ENCODE measurements at regions not wholly inside any gene's neighbourhood (a gene's known extent, or its start where the extent isn't known, plus 50 kb on each side); places are given as distances from the start of the nearest gene placed in this dataset.

GRCh38 chr2:120503793-120504571 is 158.0 kb downstream of the INHBB start:
- intact Hi-C loops (cut with micrococcal nuclease): no loop called here
- no peak for DNase-seq

GRCh38 chr2:120504936-120505705 is 159.2 kb downstream of the INHBB start:
- Mint-ChIP-seq H3K4me1 (no peaks in the 10 kb centered on the region), H3K27me3 (no peaks in the 10 kb centered on the region), H3K9me3 (no peaks in the 10 kb centered on the region), H3K27ac (no peak overlapping the region), H3K36me3 (ENCODE audit: low read depth) (no peaks in the 10 kb centered on the region), H3K4me3 (no peak overlapping the region)
- intact Hi-C loops (cut with micrococcal nuclease): no loop called here
- ChIA-PET CTCF (no interaction called here), POLR2A (no interaction called here)
- DNase-seq (no peak), ATAC-seq (ENCODE audit: low read depth) (no peak)
- no peak for TF ChIP-seq CTCF (IDR thresholded peaks at IDR 0.05)

More at GRCh38 chr2:120503793-120504571, 158.0 kb downstream of the INHBB start:
- TF ChIP-seq CTCF (IDR thresholded peaks at IDR 0.05): no peak
- POLR2A ChIA-PET: no interaction called here
- Mint-ChIP-seq H3K27me3 (peaks cover 3% of the 10 kb centered on the region), H3K27ac (no peak overlapping the region), H3K36me3 (ENCODE audit: low read depth) (no peaks in the 10 kb centered on the region), H3K4me1 (no peaks in the 10 kb centered on the region), H3K4me3 (no peak overlapping the region), H3K9me3 (no peaks in the 10 kb centered on the region)
- CTCF ChIA-PET: no interaction called here
- ATAC-seq (ENCODE audit: low read depth): no peak

DNA sequence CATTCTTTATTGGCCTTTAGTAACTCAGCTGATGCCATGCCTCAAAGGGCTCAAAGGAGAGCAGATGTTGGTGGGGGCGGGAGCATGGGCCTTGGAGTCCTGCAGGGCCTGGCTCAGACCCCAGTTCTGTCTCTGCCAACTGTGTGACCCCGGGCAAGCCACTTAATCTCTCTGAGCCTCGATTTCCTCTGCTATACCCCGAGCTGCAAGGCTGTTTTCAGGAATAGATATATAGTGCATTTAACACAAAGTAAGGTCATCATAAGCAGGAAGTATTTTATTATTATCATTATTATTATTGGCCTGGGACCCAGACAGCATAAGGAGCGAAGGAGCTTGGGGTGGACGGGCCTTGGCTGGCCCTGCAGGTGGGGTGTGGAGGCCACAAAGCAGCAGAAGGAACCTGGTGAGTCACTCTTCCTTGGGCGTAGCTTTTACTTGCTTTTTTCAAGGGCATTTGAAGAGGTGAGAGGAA is 162.7 kb downstream of the INHBB start:
- Mint-ChIP-seq H3K4me3 (no peak overlapping the region), H3K27me3 (no peaks in the 10 kb centered on the region), H3K4me1 (no peaks in the 10 kb centered on the region), H3K36me3 (ENCODE audit: low read depth) (no peaks in the 10 kb centered on the region), H3K27ac (no peak overlapping the region), H3K9me3 (no peaks in the 10 kb centered on the region)
- ChIA-PET POLR2A (no interaction called here), CTCF (no interaction called here)
- intact Hi-C loops (cut with micrococcal nuclease): no loop called here
- DNase-seq (no peak), ATAC-seq (ENCODE audit: low read depth) (no peak)
- no peak for TF ChIP-seq CTCF (IDR thresholded peaks at IDR 0.05)

DNA sequence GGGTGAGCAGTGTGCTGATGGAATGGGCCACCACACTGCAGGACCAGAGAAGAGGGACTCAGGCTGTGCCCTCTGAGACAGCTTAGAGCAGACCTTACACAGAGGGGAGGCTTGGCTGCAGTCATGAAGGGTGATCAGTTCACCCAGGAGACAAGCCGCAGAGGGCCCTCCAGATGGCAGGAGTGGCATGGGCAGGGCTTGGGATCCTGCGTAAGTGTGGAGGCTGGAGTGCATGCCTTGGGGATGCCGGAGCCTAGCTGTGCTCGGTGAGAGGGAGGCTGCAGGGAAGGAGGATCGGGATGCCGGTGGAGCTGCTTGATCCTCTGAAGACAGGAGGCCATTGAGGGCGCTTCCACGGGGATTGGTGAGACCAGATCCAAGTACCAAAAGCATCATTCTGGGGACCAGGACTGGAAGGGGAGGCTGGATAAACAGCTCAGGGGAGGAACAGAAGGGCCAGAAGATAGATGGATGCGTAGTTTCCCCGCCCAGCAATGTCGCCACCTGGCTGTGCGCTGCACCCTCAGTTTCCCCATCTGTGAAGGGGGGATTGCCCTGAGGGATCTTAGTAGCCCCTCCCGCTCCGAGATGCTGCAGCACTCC is 163.4 kb downstream of the INHBB start:
- ChIA-PET CTCF (no interaction called here), POLR2A (no interaction called here)
- Mint-ChIP-seq H3K9me3 (no peaks in the 10 kb centered on the region), H3K27me3 (no peaks in the 10 kb centered on the region), H3K4me1 (no peaks in the 10 kb centered on the region), H3K4me3 (no peak overlapping the region), H3K27ac (no peak overlapping the region), H3K36me3 (ENCODE audit: low read depth) (no peaks in the 10 kb centered on the region)
- intact Hi-C loops (cut with micrococcal nuclease): no loop called here
- ATAC-seq (ENCODE audit: low read depth) (no peak), DNase-seq (no peak)
- TF ChIP-seq CTCF (IDR thresholded peaks at IDR 0.05): no peak

Measured in activated B cell treated with CpG ODN at 0.5 μM for 24 hours (primary cell).